Kidney epithelial cell (primary cell): ENCODE measurements at regions not wholly inside any gene's neighbourhood (a gene's known extent, or its start where the extent isn't known, plus 50 kb on each side); places are given as distances from the start of the nearest gene placed in this dataset.
A peak's percentile ranks its signal among the peaks of the same experiment; 100 is the strongest.

Experiments used
- DNase-seq: peaks from one replicate; pipeline ENCODE4 v3.0.0-alpha.2; 2010; ENCODE audit warnings: low read depth
- H3K27me3 ChIP-seq: 2 replicates; pipeline ENCODE4 v1.6.0; 2011; ENCODE audit warnings: low read length; ENCODE audit not compliant: control insufficient read depth, insufficient read depth
- H3K36me3 ChIP-seq: 2 replicates; pipeline ENCODE4 v1.5.1; 2011; ENCODE audit warnings: low read length; ENCODE audit not compliant: control insufficient read depth, insufficient read depth
- H3K4me3 ChIP-seq: 2 replicates; pipeline ENCODE4 v1.5.1; 2011; ENCODE audit warnings: low read depth, mild to moderate bottlenecking, control low read depth, low read length
- CTCF ChIP-seq: IDR thresholded peaks from 2 replicates; pipeline ENCODE4 v1.5.1; 2011; ENCODE audit warnings: mild to moderate bottlenecking, moderate library complexity, low read length, control low read depth, inconsistent platforms; ENCODE audit not compliant: insufficient read depth, poor library complexity, severe bottlenecking

GRCh38 chrX:140917354-140918115 is 84.9 kb upstream of the SPANXB1 start:
- H3K36me3 ChIP-seq: no peaks in the 10 kb centered on the region
- no peak for DNase-seq
- TF ChIP-seq CTCF: no peak
- H3K27me3 ChIP-seq: no peaks in the 10 kb centered on the region
- H3K4me3 ChIP-seq: no peak overlapping the region

GRCh38 chrX:140918398-140919038 is 83.9 kb upstream of the SPANXB1 start:
- Histone ChIP-seq H3K36me3 (no peaks in the 10 kb centered on the region), H3K27me3 (no peaks in the 10 kb centered on the region), H3K4me3 (no peak overlapping the region)
- peak; percentile 14 for DNase-seq
- peak; percentile 77 for TF ChIP-seq CTCF

GRCh38 chrX:140920416-140920815 is 82.0 kb upstream of the SPANXB1 start:
- no peak for TF ChIP-seq CTCF
- H3K27me3 ChIP-seq: no peaks in the 10 kb centered on the region
- no peak overlapping the region for H3K4me3 ChIP-seq
- DNase-seq: no peak
- H3K36me3 ChIP-seq: no peaks in the 10 kb centered on the region

- TF ChIP-seq CTCF: no peak
- no peaks in the 10 kb centered on the region for H3K36me3 ChIP-seq
- no peak overlapping the region for H3K4me3 ChIP-seq
- no peaks in the 10 kb centered on the region for H3K27me3 ChIP-seq
- DNase-seq: no peak
Observed at GRCh38 chrX:140923118-140923517, 79.3 kb upstream of the SPANXB1 start.

- Histone ChIP-seq H3K27me3 (no peaks in the 10 kb centered on the region), H3K36me3 (no peaks in the 10 kb centered on the region), H3K4me3 (no peak overlapping the region)
- no peak for TF ChIP-seq CTCF
- no peak for DNase-seq
Observed at GRCh38 chrX:140928739-140929138, 73.7 kb upstream of the SPANXB1 start.

GRCh38 chrX:140933016-140933415 is 69.4 kb upstream of the SPANXB1 start:
- no peak for DNase-seq
- no peak overlapping the region for H3K4me3 ChIP-seq
- no peaks in the 10 kb centered on the region for H3K27me3 ChIP-seq
- TF ChIP-seq CTCF: no peak
- H3K36me3 ChIP-seq: no peaks in the 10 kb centered on the region
